Gastroesophageal sphincter (tissue), 4 donors: ENCODE measurements at regions not wholly inside any gene's neighbourhood (a gene's known extent, or its start where the extent isn't known, plus 50 kb on each side); places are given as distances from the start of the nearest gene placed in this dataset.

ENCODE experiments used
- ATAC-seq: fragments of 150-250 bp; one replicate; pipeline ENCODE4 v1.9.1; 2016; ENCODE audit warnings: mild to moderate bottlenecking, moderate library complexity
- H3K27ac ChIP-seq, 4 donors: fragments of 200-600 bp; sonication (generic) in 3 of 4; 1 replicate in 3 of 4; 2 replicates in 1 of 4; pipeline ENCODE4 v1.5.1; 2016 to 2019
- H3K27me3 ChIP-seq: fragments of 200-600 bp; sonication (generic); one replicate; pipeline ENCODE4 v1.5.1; 2019
- H3K36me3 ChIP-seq, 2 donors: fragments of 200-600 bp; sonication (generic); one replicate each; pipeline ENCODE4 v1.5.1; 2019; ENCODE audit warnings: control low read depth in 1 of 2
- H3K4me1 ChIP-seq, 3 donors: fragments of 200-600 bp; sonication (generic); 1 replicate in 2 of 3; 2 replicates in 1 of 3; pipeline ENCODE4 v1.5.1; 2016 to 2019; ENCODE audit warnings: control low read depth in 2 of 3
- H3K4me3 ChIP-seq, 2 donors: fragments of 200-600 bp; sonication (generic); one replicate each; pipeline ENCODE4 v1.5.1; 2019; ENCODE audit warnings: mild to moderate bottlenecking in 1 of 2, moderate library complexity in 1 of 2
- H3K9me3 ChIP-seq, 3 donors: fragments of 200-600 bp; sonication (generic); one replicate each; pipeline ENCODE4 v1.5.1; 2017 to 2019; ENCODE audit warnings: control low read depth in 2 of 3
- CTCF ChIP-seq, 4 experiments: fragments of 200-600 bp in 2 of 4; fragments of 450-650 bp in 2 of 4; sonication (generic) in 1 of 4; IDR thresholded peaks; one replicate each; pipeline ENCODE4 v1.5.1; 2017 to 2019; ENCODE audit warnings: antibody characterized with exemption in 4 of 4, mild to moderate bottlenecking in 2 of 4, moderate library complexity in 2 of 4
- EP300 ChIP-seq: sonication (generic); formaldehyde crosslinking; IDR thresholded peaks from one replicate; pipeline ENCODE4 v1.6.1; 2017; ENCODE audit warnings: antibody characterized with exemption, mild to moderate bottlenecking
- POLR2A ChIP-seq, 2 donors: fragments of 450-650 bp; IDR thresholded peaks; one replicate each; pipeline ENCODE4 v1.6.1; 2017; ENCODE audit warnings: antibody characterized with exemption in 2 of 2, mild to moderate bottlenecking in 2 of 2, moderate library complexity in 1 of 2
- POLR2AphosphoS5 ChIP-seq: sonication (generic); formaldehyde crosslinking; IDR thresholded peaks from one replicate; pipeline ENCODE4 v1.6.1; 2017; ENCODE audit warnings: antibody characterized with exemption
- whole genome bisulfite sequencing, 2 donors: methylation state at CpG; one replicate each; pipeline ENCODE4 v1.1.5; 2018; ENCODE audit warnings: low coverage in 1 of 2; 5-methylcytosine and 5-hydroxymethylcytosine counted together

- Histone ChIP-seq H3K36me3 (no peaks in the 10 kb centered on the region), H3K27me3 (peaks cover 35% of the 10 kb centered on the region), H3K4me1 (no peaks in the 10 kb centered on the region), H3K9me3 (no peaks in the 10 kb centered on the region), H3K4me3 (no peak overlapping the region), H3K27ac (no peak overlapping the region)
- ATAC-seq: no peak
- 66 to 74% methylated on average over 3 to 6 of the region's 7 CpGs for WGBS, 2 donors
- no peak for TF ChIP-seq POLR2AphosphoS5
- TF ChIP-seq POLR2A (IDR thresholded peaks at IDR 0.05): no peak
- TF ChIP-seq EP300: no peak
- no peak for TF ChIP-seq CTCF (IDR thresholded peaks at IDR 0.05)
These were observed 439.6 kb downstream of the GLRX3 start for GRCh38 chr10:130575756-130576285.

GRCh38 chr10:130576427-130576826 is 440.2 kb downstream of the GLRX3 start:
- no peak for TF ChIP-seq CTCF (IDR thresholded peaks at IDR 0.05)
- no peak for TF ChIP-seq POLR2A (IDR thresholded peaks at IDR 0.05)
- TF ChIP-seq EP300: no peak
- TF ChIP-seq POLR2AphosphoS5: no peak
- Histone ChIP-seq H3K27me3 (peaks cover 35% of the 10 kb centered on the region), H3K27ac (no peak overlapping the region), H3K4me1 (no peaks in the 10 kb centered on the region), H3K9me3 (no peaks in the 10 kb centered on the region), H3K36me3 (no peaks in the 10 kb centered on the region), H3K4me3 (no peak overlapping the region)
- ATAC-seq: no peak
- 50 to 90% methylated on average over 2 to 5 of the region's 8 CpGs for WGBS, 2 donors

- 79% methylated on average over 3 of the region's 8 CpGs; no CpG with 5 or more reads in 1 of the 2 donors for WGBS, 2 donors
- no peak for ATAC-seq
- no peak for TF ChIP-seq EP300
- no peak for TF ChIP-seq POLR2AphosphoS5
- TF ChIP-seq POLR2A (IDR thresholded peaks at IDR 0.05): no peak
- no peak for TF ChIP-seq CTCF (IDR thresholded peaks at IDR 0.05)
- H3K27ac ChIP-seq: no peak overlapping the region
- H3K4me3 ChIP-seq: no peak overlapping the region
- no peaks in the 10 kb centered on the region for H3K36me3 ChIP-seq
- H3K27me3 ChIP-seq: peaks cover 35% of the 10 kb centered on the region
- H3K4me1 ChIP-seq: no peaks in the 10 kb centered on the region
- H3K9me3 ChIP-seq: no peaks in the 10 kb centered on the region
These were observed 440.8 kb downstream of the GLRX3 start for GRCh38 chr10:130577039-130577438.

- Histone ChIP-seq H3K27ac (no peak overlapping the region), H3K4me1 (no peaks in the 10 kb centered on the region), H3K9me3 (no peaks in the 10 kb centered on the region), H3K36me3 (no peaks in the 10 kb centered on the region), H3K27me3 (peaks cover 35% of the 10 kb centered on the region), H3K4me3 (no peak overlapping the region)
- TF ChIP-seq EP300: no peak
- TF ChIP-seq POLR2A (IDR thresholded peaks at IDR 0.05): no peak
- no peak for TF ChIP-seq POLR2AphosphoS5
- TF ChIP-seq CTCF (IDR thresholded peaks at IDR 0.05): no peak
- ATAC-seq: no peak
- 90 to 91% methylated on average over 5 to 6 of the region's 11 CpGs for WGBS, 2 donors
These were observed 442.5 kb downstream of the GLRX3 start for GRCh38 chr10:130578532-130579289.

GRCh38 chr10:130579913-130580312 is 443.7 kb downstream of the GLRX3 start:
- 46 to 74% methylated on average over 3 to 4 of the region's 4 CpGs for WGBS, 2 donors
- Histone ChIP-seq H3K9me3 (no peaks in the 10 kb centered on the region), H3K4me3 (no peak overlapping the region), H3K4me1 (no peaks in the 10 kb centered on the region), H3K36me3 (no peaks in the 10 kb centered on the region), H3K27ac (no peak overlapping the region), H3K27me3 (peaks cover 33% of the 10 kb centered on the region)
- TF ChIP-seq POLR2A (IDR thresholded peaks at IDR 0.05): no peak
- ATAC-seq: no peak
